Duodenal mucosa (tissue), 2 donors: ENCODE measurements at regions not wholly inside any gene's neighbourhood (a gene's known extent, or its start where the extent isn't known, plus 50 kb on each side); places are given as distances from the start of the nearest gene placed in this dataset.
"Not testable (repeated sequence)": the region's sequence is repeated elsewhere in the genome, so short reads cannot be mapped to it uniquely, and the experiment has no call there.

Source experiments
- H3K27ac ChIP-seq: one replicate; pipeline ENCODE4 v1.7.0; 2013; ENCODE audit warnings: low read depth, low read length
- H3K27me3 ChIP-seq, 2 donors: one replicate each; pipeline ENCODE4 v1.7.0; 2013; ENCODE audit warnings: low read length in 2 of 2, control low read depth in 1 of 2; ENCODE audit not compliant: insufficient read depth in 2 of 2, control insufficient read depth in 1 of 2
- H3K36me3 ChIP-seq, 2 donors: one replicate each; pipeline ENCODE4 v1.7.0; 2013; ENCODE audit warnings: low read length in 2 of 2, control low read depth in 1 of 2; ENCODE audit not compliant: insufficient read depth in 2 of 2, control insufficient read depth in 1 of 2
- H3K4me1 ChIP-seq, 2 donors: one replicate each; pipeline ENCODE4 v1.7.0; 2013; ENCODE audit warnings: low read length in 2 of 2, control low read depth in 1 of 2; ENCODE audit not compliant: insufficient read depth in 2 of 2, control insufficient read depth in 1 of 2
- H3K4me3 ChIP-seq, 2 donors: one replicate each; pipeline ENCODE4 v1.7.0; 2013; ENCODE audit warnings: low read length in 2 of 2, low read depth in 1 of 2
- H3K9ac ChIP-seq, 2 donors: one replicate each; pipeline ENCODE4 v1.7.0; 2013; ENCODE audit warnings: low read length in 2 of 2, low read depth in 1 of 2
- H3K9me3 ChIP-seq, 2 donors: one replicate each; pipeline ENCODE4 v1.7.0; 2013; ENCODE audit warnings: low read length in 2 of 2, control low read depth in 1 of 2; ENCODE audit not compliant: control insufficient read depth in 1 of 2

- Histone ChIP-seq H3K27me3 (no peaks in the 10 kb centered on the region), H3K9ac (no peak overlapping the region), H3K36me3 (no peaks in the 10 kb centered on the region), H3K9me3 (peaks cover 0 to 5% of the 10 kb centered on the region in 2 donors), H3K4me1 (no peaks in the 10 kb centered on the region), H3K4me3 (no peak overlapping the region), H3K27ac (no peak overlapping the region)
Measured at GRCh38 chr6:48597951-48598350, 487.0 kb upstream of the PTCHD4 start.

GRCh38 chr6:48596830-48597229 lies 485.8 kb upstream of the PTCHD4 start:
- no peak overlapping the region for H3K27ac ChIP-seq
- H3K36me3 ChIP-seq = no peaks in the 10 kb centered on the region
- H3K4me1 ChIP-seq = no peaks in the 10 kb centered on the region
- H3K27me3 ChIP-seq = no peaks in the 10 kb centered on the region
- peaks cover 0 to 5% of the 10 kb centered on the region in 2 donors for H3K9me3 ChIP-seq
- no peak overlapping the region for H3K4me3 ChIP-seq
- H3K9ac ChIP-seq = no peak overlapping the region

GRCh38 chr6:48591158-48591557 lies 480.2 kb upstream of the PTCHD4 start:
- H3K4me3 ChIP-seq, H3K27ac ChIP-seq, H3K36me3 ChIP-seq, H3K4me1 ChIP-seq, H3K9ac ChIP-seq, H3K27me3 ChIP-seq, H3K9me3 ChIP-seq: not testable (repeated sequence)

- H3K36me3 ChIP-seq = no peaks in the 10 kb centered on the region
- H3K27me3 ChIP-seq = no peaks in the 10 kb centered on the region
Measured at GRCh38 chr6:48584846-48585245, 473.8 kb upstream of the PTCHD4 start.

GRCh38 chr6:48570656-48571055 lies 459.7 kb upstream of the PTCHD4 start:
- Histone ChIP-seq H3K4me3 (no peak overlapping the region), H3K27me3 (no peaks in the 10 kb centered on the region), H3K9me3 (no peaks in the 10 kb centered on the region), H3K9ac (no peak overlapping the region), H3K27ac (no peak overlapping the region), H3K36me3 (no peaks in the 10 kb centered on the region), H3K4me1 (no peaks in the 10 kb centered on the region)

More at GRCh38 chr6:48584846-48585245, 473.8 kb upstream of the PTCHD4 start:
- no peak overlapping the region for H3K4me3 ChIP-seq
- H3K27ac ChIP-seq = no peak overlapping the region
- no peaks in the 10 kb centered on the region for H3K9me3 ChIP-seq
- H3K9ac ChIP-seq = no peak overlapping the region
- H3K4me1 ChIP-seq = no peaks in the 10 kb centered on the region

- Histone ChIP-seq H3K9me3 (no peaks in the 10 kb centered on the region), H3K36me3 (no peaks in the 10 kb centered on the region), H3K4me3 (no peak overlapping the region), H3K27ac (no peak overlapping the region), H3K4me1 (no peaks in the 10 kb centered on the region), H3K27me3 (no peaks in the 10 kb centered on the region), H3K9ac (no peak overlapping the region)
Measured at GRCh38 chr6:48568856-48569255, 457.9 kb upstream of the PTCHD4 start.

GRCh38 chr6:48567016-48567415 lies 456.0 kb upstream of the PTCHD4 start:
- Histone ChIP-seq H3K27ac (no peak overlapping the region), H3K36me3 (no peaks in the 10 kb centered on the region), H3K9ac (no peak overlapping the region)

GRCh38 chr6:48564036-48564820 lies 453.2 kb upstream of the PTCHD4 start:
- H3K27ac ChIP-seq = no peak overlapping the region
- H3K27me3 ChIP-seq = no peaks in the 10 kb centered on the region
- no peak overlapping the region for H3K4me3 ChIP-seq
- H3K36me3 ChIP-seq = no peaks in the 10 kb centered on the region
- no peak overlapping the region for H3K9ac ChIP-seq
- H3K4me1 ChIP-seq = no peaks in the 10 kb centered on the region
- no peaks in the 10 kb centered on the region for H3K9me3 ChIP-seq

More at GRCh38 chr6:48567016-48567415, 456.0 kb upstream of the PTCHD4 start:
- Histone ChIP-seq H3K9me3 (no peaks in the 10 kb centered on the region), H3K4me1 (no peaks in the 10 kb centered on the region), H3K4me3 (no peak overlapping the region), H3K27me3 (no peaks in the 10 kb centered on the region)

GRCh38 chr6:48563433-48563832 lies 452.4 kb upstream of the PTCHD4 start:
- Histone ChIP-seq H3K27ac (no peak overlapping the region), H3K9me3 (no peaks in the 10 kb centered on the region), H3K36me3 (no peaks in the 10 kb centered on the region), H3K9ac (no peak overlapping the region), H3K4me3 (no peak overlapping the region), H3K4me1 (no peaks in the 10 kb centered on the region), H3K27me3 (no peaks in the 10 kb centered on the region)

GRCh38 chr6:48560408-48560807 lies 449.4 kb upstream of the PTCHD4 start:
- peaks cover 0 to 2% of the 10 kb centered on the region in 2 donors for H3K9me3 ChIP-seq
- no peak overlapping the region for H3K4me3 ChIP-seq
- H3K9ac ChIP-seq = no peak overlapping the region
- H3K27ac ChIP-seq = no peak overlapping the region
- no peaks in the 10 kb centered on the region for H3K27me3 ChIP-seq
- H3K36me3 ChIP-seq = no peaks in the 10 kb centered on the region
- no peaks in the 10 kb centered on the region for H3K4me1 ChIP-seq
